ENCODE measurements at regions not wholly inside any gene's neighbourhood (a gene's known extent, or its start where the extent isn't known, plus 50 kb on each side); places are given as distances from the start of the nearest gene placed in this dataset.

- Histone ChIP-seq H2AFZ (ENCODE audit: low read depth, low read length) (no peak overlapping the region), H3K4me2 (ENCODE audit: insufficient read depth, low read length) (no peak overlapping the region), H3K27me3 (ENCODE audit: control insufficient read depth in 2 of 2, insufficient read depth in 2 of 2, low read length in 2 of 2) (no peaks in the 10 kb centered on the region), H3K4me1 (ENCODE audit: control insufficient read depth, extremely low read depth, insufficient read depth, low read length) (no peaks in the 10 kb centered on the region), H3K9me3 (replicated peaks; ENCODE audit: control insufficient read depth, insufficient read depth, low read length) (no peaks in the 10 kb centered on the region), H3K36me3 (ENCODE audit: control insufficient read depth in 2 of 2, extremely low read depth in 1 of 2, insufficient read depth in 2 of 2, low read length in 2 of 2) (no peaks in the 10 kb centered on the region), H3K9ac (replicated peaks; ENCODE audit: extremely low read depth, insufficient read depth, low read length) (no peak overlapping the region), H3K79me2 (ENCODE audit: control insufficient read depth, insufficient read depth, low read length) (peaks cover 2% of the 10 kb centered on the region), H3K27ac (ENCODE audit: insufficient read depth, low read depth, low read length) (no peak overlapping the region), H3K9me1 (replicated peaks; ENCODE audit: control insufficient read depth, extremely low read depth, insufficient read depth, low read length) (no peaks in the 10 kb centered on the region), H3K4me3 (replicated peaks in 1 of 3; ENCODE audit: insufficient read depth in 1 of 3, low read depth in 1 of 3, low read length in 3 of 3) (no peak overlapping the region), H4K20me1 (replicated peaks; ENCODE audit: control insufficient read depth, extremely low read depth, insufficient read depth, low read length) (no peaks in the 10 kb centered on the region)
- TF ChIP-seq MYC (IDR thresholded peaks at IDR 0.05; ENCODE audit: low read depth, low read length) (no peak), EZH2 (IDR thresholded peaks at IDR 0.05; ENCODE audit: borderline replicate concordance, low read depth, low read length, severe bottlenecking) (no peak), MAX (IDR thresholded peaks at IDR 0.05; ENCODE audit: insufficient read depth, insufficient read length) (no peak), GATA2 (IDR thresholded peaks at IDR 0.05; ENCODE audit: insufficient read depth, insufficient read length, low read depth, low read length) (no peak), JUN (IDR thresholded peaks at IDR 0.05; ENCODE audit: borderline replicate concordance, insufficient read depth, insufficient read length, low read depth) (no peak), CTCF (IDR thresholded peaks at IDR 0.05; ENCODE audit: extremely low read depth in 1 of 2, insufficient read depth in 1 of 2, low read depth in 1 of 2, low read length in 2 of 2) (no peak), FOS (IDR thresholded peaks at IDR 0.05; ENCODE audit: borderline replicate concordance, insufficient read depth, low read length) (no peak), POLR2A (IDR thresholded peaks at IDR 0.05; ENCODE audit: low read depth, low read length) (no peak), POLR2AphosphoS5 (IDR thresholded peaks at IDR 0.05; ENCODE audit: insufficient read depth, low read depth, low read length) (no peak)
- FAIRE-seq, result no peak
- ChIA-PET CTCF (no interaction called here), POLR2A (no interaction called here)
- intact Hi-C loops (cut with micrococcal nuclease) (no loop called here), dilution Hi-C loops (cut with MboI; ENCODE audit: extremely low pct_ligation_motif_present, low sequenced_read_pairs) (no loop called here)
- no TSS peak for BruUV-seq (replicated peaks)
- DNase-seq (ENCODE audit: low read depth, low spot score), result no peak
Measured at GRCh38 chr4:20326460-20326859, 74.8 kb downstream of the SLIT2 start.

All from endothelial cell of umbilical vein (primary cell).